ENCODE measurements at regions not wholly inside any gene's neighbourhood (a gene's known extent, or its start where the extent isn't known, plus 50 kb on each side); places are given as distances from the start of the nearest gene placed in this dataset.
A peak's percentile ranks its signal among the peaks of the same experiment; 100 is the strongest.

- ChIA-PET CTCF (no interaction called here), POLR2A (no interaction called here)
- Mint-ChIP-seq H3K27ac (no peak overlapping the region), H3K4me1 (no peaks in the 10 kb centered on the region), H3K27me3 (no peaks in the 10 kb centered on the region), H3K4me3 (no peak overlapping the region), H3K36me3 (ENCODE audit: low read depth) (no peaks in the 10 kb centered on the region), H3K9me3 (peaks cover 2% of the 10 kb centered on the region)
- DNase-seq, result no peak
Measured at GRCh38 chr7:41007351-41007751, 695.5 kb downstream of the INHBA start.

- H3K4me3 Mint-ChIP-seq, result no peak overlapping the region
- no peaks in the 10 kb centered on the region for H3K27me3 Mint-ChIP-seq
- ChIA-PET POLR2A (no interaction called here), CTCF (interaction anchor here (0.6 kb wide), 1 partner anchor 438 kb away, joined by 3 read pairs; no protein-coding TSS in a partner anchor)
- no peaks in the 10 kb centered on the region for H3K4me1 Mint-ChIP-seq
- no peak overlapping the region for H3K27ac Mint-ChIP-seq
- H3K9me3 Mint-ChIP-seq, result peaks cover 2% of the 10 kb centered on the region
- no peaks in the 10 kb centered on the region for H3K36me3 Mint-ChIP-seq (ENCODE audit: low read depth)
- no peak for DNase-seq
Measured at GRCh38 chr7:41006306-41006995, 696.4 kb downstream of the INHBA start.

GRCh38 chr7:41005374-41005901, 697.5 kb downstream of the INHBA start:
- no peak for DNase-seq
- H3K27me3 Mint-ChIP-seq, result no peaks in the 10 kb centered on the region
- H3K4me3 Mint-ChIP-seq, result no peak overlapping the region
- peaks cover 2% of the 10 kb centered on the region for H3K9me3 Mint-ChIP-seq
- H3K27ac Mint-ChIP-seq, result no peak overlapping the region
- CTCF ChIA-PET, result no interaction called here
- POLR2A ChIA-PET, result no interaction called here
- no peaks in the 10 kb centered on the region for H3K4me1 Mint-ChIP-seq
- no peaks in the 10 kb centered on the region for H3K36me3 Mint-ChIP-seq (ENCODE audit: low read depth)

- no peaks in the 10 kb centered on the region for H3K36me3 Mint-ChIP-seq (ENCODE audit: low read depth)
- ChIA-PET CTCF (no interaction called here), POLR2A (no interaction called here)
- no peaks in the 10 kb centered on the region for H3K27me3 Mint-ChIP-seq
- no peak overlapping the region for H3K4me3 Mint-ChIP-seq
- DNase-seq, result no peak
- H3K9me3 Mint-ChIP-seq, result peaks cover 2% of the 10 kb centered on the region
- H3K4me1 Mint-ChIP-seq, result no peaks in the 10 kb centered on the region
- no peak overlapping the region for H3K27ac Mint-ChIP-seq
Measured at GRCh38 chr7:41003977-41004376, 698.9 kb downstream of the INHBA start.

- CTCF ChIA-PET, result no interaction called here
- Mint-ChIP-seq H3K27me3 (no peaks in the 10 kb centered on the region), H3K9me3 (peaks cover 2% of the 10 kb centered on the region), H3K4me1 (no peaks in the 10 kb centered on the region), H3K36me3 (ENCODE audit: low read depth) (no peaks in the 10 kb centered on the region), H3K27ac (no peak overlapping the region), H3K4me3 (no peak overlapping the region)
- POLR2A ChIA-PET, result interaction anchor here (0.5 kb wide), 1 partner anchor 16 kb away, joined by 7 read pairs; no protein-coding TSS in a partner anchor
- DNase-seq, result no peak
Measured at GRCh38 chr7:41003611-41003940, 699.3 kb downstream of the INHBA start.

- DNase-seq, result peak; percentile 44
- Mint-ChIP-seq H3K9me3 (peaks cover 2% of the 10 kb centered on the region), H3K4me1 (no peaks in the 10 kb centered on the region), H3K27me3 (no peaks in the 10 kb centered on the region), H3K4me3 (no peak overlapping the region), H3K36me3 (ENCODE audit: low read depth) (no peaks in the 10 kb centered on the region), H3K27ac (no peak overlapping the region)
- POLR2A ChIA-PET, result interaction anchor here (0.5 kb wide), 1 partner anchor 15 kb away, joined by 7 read pairs; no protein-coding TSS in a partner anchor
- CTCF ChIA-PET, result interaction anchor here (1.2 kb wide), 1 partner anchor 9 kb away, joined by 5 read pairs; no protein-coding TSS in a partner anchor
Measured at GRCh38 chr7:41002741-41003610, 699.9 kb downstream of the INHBA start.

GRCh38 chr7:41000042-41000441, 702.8 kb downstream of the INHBA start:
- ChIA-PET CTCF (no interaction called here), POLR2A (no interaction called here)
- Mint-ChIP-seq H3K27me3 (no peaks in the 10 kb centered on the region), H3K27ac (no peak overlapping the region), H3K36me3 (ENCODE audit: low read depth) (no peaks in the 10 kb centered on the region), H3K4me3 (no peak overlapping the region), H3K4me1 (no peaks in the 10 kb centered on the region), H3K9me3 (no peaks in the 10 kb centered on the region)
- DNase-seq, result no peak

- H3K4me1 Mint-ChIP-seq, result no peaks in the 10 kb centered on the region
- no peak overlapping the region for H3K4me3 Mint-ChIP-seq
- no peak for DNase-seq
- POLR2A ChIA-PET, result no interaction called here
- H3K9me3 Mint-ChIP-seq, result no peaks in the 10 kb centered on the region
- no peaks in the 10 kb centered on the region for H3K27me3 Mint-ChIP-seq
- no peaks in the 10 kb centered on the region for H3K36me3 Mint-ChIP-seq (ENCODE audit: low read depth)
- H3K27ac Mint-ChIP-seq, result no peak overlapping the region
- CTCF ChIA-PET, result no interaction called here
Measured at GRCh38 chr7:40996233-40996677, 706.6 kb downstream of the INHBA start.

GRCh38 chr7:40990841-40991240, 712.0 kb downstream of the INHBA start:
- Mint-ChIP-seq H3K27ac (no peak overlapping the region), H3K9me3 (no peaks in the 10 kb centered on the region), H3K36me3 (ENCODE audit: low read depth) (no peaks in the 10 kb centered on the region), H3K4me3 (no peak overlapping the region), H3K27me3 (no peaks in the 10 kb centered on the region), H3K4me1 (no peaks in the 10 kb centered on the region)
- ChIA-PET CTCF (no interaction called here), POLR2A (no interaction called here)
- no peak for DNase-seq

GRCh38 chr7:40987571-40987970, 715.3 kb downstream of the INHBA start:
- DNase-seq, result no peak
- no peaks in the 10 kb centered on the region for H3K36me3 Mint-ChIP-seq (ENCODE audit: low read depth)
- CTCF ChIA-PET, result no interaction called here
- H3K9me3 Mint-ChIP-seq, result no peaks in the 10 kb centered on the region
- no peak overlapping the region for H3K27ac Mint-ChIP-seq
- no peaks in the 10 kb centered on the region for H3K4me1 Mint-ChIP-seq
- H3K27me3 Mint-ChIP-seq, result no peaks in the 10 kb centered on the region
- H3K4me3 Mint-ChIP-seq, result no peak overlapping the region
- POLR2A ChIA-PET, result interaction anchor here (0.6 kb wide), 1 partner anchor 16 kb away, joined by 7 read pairs; no protein-coding TSS in a partner anchor

- no peak for DNase-seq
- no peaks in the 10 kb centered on the region for H3K9me3 Mint-ChIP-seq
- no peak overlapping the region for H3K27ac Mint-ChIP-seq
- no peak overlapping the region for H3K4me3 Mint-ChIP-seq
- POLR2A ChIA-PET, result no interaction called here
- no peaks in the 10 kb centered on the region for H3K27me3 Mint-ChIP-seq
- H3K4me1 Mint-ChIP-seq, result no peaks in the 10 kb centered on the region
- H3K36me3 Mint-ChIP-seq (ENCODE audit: low read depth), result no peaks in the 10 kb centered on the region
- CTCF ChIA-PET, result no interaction called here
Measured at GRCh38 chr7:40986351-40986873, 716.5 kb downstream of the INHBA start.

GRCh38 chr7:40983111-40983510, 719.8 kb downstream of the INHBA start:
- H3K9me3 Mint-ChIP-seq, result no peaks in the 10 kb centered on the region
- H3K36me3 Mint-ChIP-seq (ENCODE audit: low read depth), result no peaks in the 10 kb centered on the region
- H3K4me1 Mint-ChIP-seq, result no peaks in the 10 kb centered on the region
- H3K27ac Mint-ChIP-seq, result no peak overlapping the region
- ChIA-PET CTCF (no interaction called here), POLR2A (no interaction called here)
- no peak for DNase-seq
- H3K4me3 Mint-ChIP-seq, result no peak overlapping the region
- H3K27me3 Mint-ChIP-seq, result no peaks in the 10 kb centered on the region

GRCh38 chr7:40979296-40979695, 723.6 kb downstream of the INHBA start:
- Mint-ChIP-seq H3K4me3 (no peak overlapping the region), H3K27ac (no peak overlapping the region), H3K36me3 (ENCODE audit: low read depth) (no peaks in the 10 kb centered on the region), H3K9me3 (no peaks in the 10 kb centered on the region), H3K27me3 (no peaks in the 10 kb centered on the region), H3K4me1 (no peaks in the 10 kb centered on the region)
- no peak for DNase-seq
- ChIA-PET CTCF (no interaction called here), POLR2A (no interaction called here)
